Transverse colon (tissue), 4 donors: ENCODE measurements at regions not wholly inside any gene's neighbourhood (a gene's known extent, or its start where the extent isn't known, plus 50 kb on each side); places are given as distances from the start of the nearest gene placed in this dataset.

Experiments
- DNase-seq: peaks from one replicate; pipeline ENCODE4 v3.0.0-alpha.2; 2019
- H3K27ac ChIP-seq, 4 donors: fragments of 200-600 bp; sonication (generic); 2 replicates each; pipeline ENCODE4 v1.5.1; 2016 to 2018; ENCODE audit warnings: inconsistent platforms in 4 of 4
- H3K27me3 ChIP-seq: fragments of 200-600 bp; sonication (generic); 2 replicates; pipeline ENCODE4 v1.5.1; 2017; ENCODE audit warnings: inconsistent platforms
- H3K36me3 ChIP-seq, 4 donors: fragments of 200-600 bp; sonication (generic); 2 replicates each; pipeline ENCODE4 v1.5.1; 2017 to 2019; ENCODE audit warnings: inconsistent platforms in 4 of 4
- H3K4me1 ChIP-seq, 4 donors: fragments of 200-600 bp; sonication (generic); 2 replicates each; pipeline ENCODE4 v1.5.1; 2017 to 2020; ENCODE audit warnings: inconsistent platforms in 4 of 4
- H3K4me3 ChIP-seq, 4 donors: fragments of 200-600 bp; sonication (generic); 1 replicate in 1 of 4; 2 replicates in 3 of 4; pipeline versions ENCODE4 v1.5.1 to v1.6.1; 2017 to 2019; ENCODE audit warnings: inconsistent platforms in 4 of 4
- H3K9me3 ChIP-seq, 2 donors: fragments of 200-600 bp; sonication (generic); 2 replicates each; pipeline ENCODE4 v1.5.1; 2017 to 2019; ENCODE audit warnings: inconsistent platforms in 2 of 2
- EP300 ChIP-seq: sonication (generic); formaldehyde crosslinking; IDR thresholded peaks from one replicate; pipeline ENCODE4 v1.6.1; 2017; ENCODE audit warnings: antibody characterized with exemption, low read depth
- POLR2A ChIP-seq: fragments of 450-650 bp; IDR thresholded peaks from one replicate; pipeline ENCODE4 v1.6.1; 2016; ENCODE audit warnings: antibody characterized with exemption, mild to moderate bottlenecking, moderate library complexity
- POLR2AphosphoS5 ChIP-seq, 3 donors: sonication (generic); formaldehyde crosslinking; IDR thresholded peaks; one replicate each; pipeline ENCODE4 v1.6.1; 2016; ENCODE audit warnings: antibody characterized with exemption in 3 of 3
- WGBS, 2 donors: methylation state at CpG; one replicate each; pipeline ENCODE4 v1.1.5; 2018; ENCODE audit warnings: low coverage in 1 of 2; 5-methylcytosine and 5-hydroxymethylcytosine counted together
- in situ Hi-C, 4 donors: fragments of 200-750 bp; cut with MboI; loops; one replicate each; pipeline versions ENCODE4 v1.15.0 to v1.15.1; 2017; ENCODE audit warnings: low sequenced_read_pairs in 3 of 4, low pct_ligation_motif_present in 1 of 4, low pct_unique_long_range_greater_than_20kb in 1 of 4
- intact Hi-C: fragments of 100-400 bp; cut with DNase I; formaldehyde crosslinking; loops from one replicate; pipeline ENCODE4 v1.15.1; 2023; ENCODE audit warnings: low total_unique reads
- TF ChIP-seq, protein P1 (sequence below), 5 experiments: fragments of 200-600 bp in 3 of 5; fragments of 450-650 bp in 2 of 5; sonication (generic) in 3 of 5; IDR thresholded peaks; 1 replicate in 2 of 5; 2 replicates in 3 of 5; pipeline ENCODE4 v1.5.1; 2016 to 2017; ENCODE audit warnings: antibody characterized with exemption in 5 of 5, inconsistent platforms in 3 of 5, mild to moderate bottlenecking in 2 of 5, moderate library complexity in 1 of 5

GRCh38 chr2:226312155-226312554, 487.5 kb downstream of the IRS1 start:
- in situ Hi-C loops (no loop called here), intact Hi-C loops (no loop called here)
- Histone ChIP-seq H3K4me1 (no peaks in the 10 kb centered on the region), H3K27ac (no peak overlapping the region), H3K9me3 (no peaks in the 10 kb centered on the region), H3K4me3 (no peak overlapping the region), H3K36me3 (no peaks in the 10 kb centered on the region), H3K27me3 (no peaks in the 10 kb centered on the region)
- no peak for DNase-seq
- WGBS, 2 donors = 92% methylated on average over 4 to 5 of the region's 5 CpGs
- TF ChIP-seq POLR2A (no peak), EP300 (no peak), POLR2AphosphoS5 (IDR thresholded peaks at IDR 0.05) (no peak)
- TF ChIP-seq, protein P1, sequence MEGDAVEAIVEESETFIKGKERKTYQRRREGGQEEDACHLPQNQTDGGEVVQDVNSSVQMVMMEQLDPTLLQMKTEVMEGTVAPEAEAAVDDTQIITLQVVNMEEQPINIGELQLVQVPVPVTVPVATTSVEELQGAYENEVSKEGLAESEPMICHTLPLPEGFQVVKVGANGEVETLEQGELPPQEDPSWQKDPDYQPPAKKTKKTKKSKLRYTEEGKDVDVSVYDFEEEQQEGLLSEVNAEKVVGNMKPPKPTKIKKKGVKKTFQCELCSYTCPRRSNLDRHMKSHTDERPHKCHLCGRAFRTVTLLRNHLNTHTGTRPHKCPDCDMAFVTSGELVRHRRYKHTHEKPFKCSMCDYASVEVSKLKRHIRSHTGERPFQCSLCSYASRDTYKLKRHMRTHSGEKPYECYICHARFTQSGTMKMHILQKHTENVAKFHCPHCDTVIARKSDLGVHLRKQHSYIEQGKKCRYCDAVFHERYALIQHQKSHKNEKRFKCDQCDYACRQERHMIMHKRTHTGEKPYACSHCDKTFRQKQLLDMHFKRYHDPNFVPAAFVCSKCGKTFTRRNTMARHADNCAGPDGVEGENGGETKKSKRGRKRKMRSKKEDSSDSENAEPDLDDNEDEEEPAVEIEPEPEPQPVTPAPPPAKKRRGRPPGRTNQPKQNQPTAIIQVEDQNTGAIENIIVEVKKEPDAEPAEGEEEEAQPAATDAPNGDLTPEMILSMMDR (IDR thresholded peaks at IDR 0.05) = no peak

GRCh38 chr2:226310146-226310545, 489.5 kb downstream of the IRS1 start:
- intact Hi-C loops = no loop called here
- Histone ChIP-seq H3K36me3 (no peaks in the 10 kb centered on the region), H3K27me3 (no peaks in the 10 kb centered on the region), H3K4me1 (no peaks in the 10 kb centered on the region), H3K4me3 (no peak overlapping the region), H3K27ac (no peak overlapping the region), H3K9me3 (no peaks in the 10 kb centered on the region)
- 49 to 50% methylated on average over 6 of the region's 6 CpGs for WGBS, 2 donors
- TF ChIP-seq, protein P1 (IDR thresholded peaks at IDR 0.05) = no peak
- no peak for TF ChIP-seq EP300
- no peak for TF ChIP-seq POLR2A
- no peak for TF ChIP-seq POLR2AphosphoS5 (IDR thresholded peaks at IDR 0.05)
- in situ Hi-C loops = no loop called here
- no peak for DNase-seq

- 71 to 73% methylated on average over 2 of the region's 2 CpGs for WGBS, 2 donors
- no peaks in the 10 kb centered on the region for H3K27me3 ChIP-seq
- intact Hi-C loops (no loop called here), in situ Hi-C loops (no loop called here)
- no peaks in the 10 kb centered on the region for H3K36me3 ChIP-seq
- H3K27ac ChIP-seq = no peak overlapping the region
- no peaks in the 10 kb centered on the region for H3K4me1 ChIP-seq
- TF ChIP-seq POLR2AphosphoS5 (IDR thresholded peaks at IDR 0.05) (no peak), POLR2A (no peak), EP300 (no peak)
- TF ChIP-seq, protein P1 (IDR thresholded peaks at IDR 0.05) = no peak
- no peak for DNase-seq
- no peak overlapping the region for H3K4me3 ChIP-seq
- no peaks in the 10 kb centered on the region for H3K9me3 ChIP-seq
Measured at GRCh38 chr2:226308986-226309385, 490.6 kb downstream of the IRS1 start.

DNA sequence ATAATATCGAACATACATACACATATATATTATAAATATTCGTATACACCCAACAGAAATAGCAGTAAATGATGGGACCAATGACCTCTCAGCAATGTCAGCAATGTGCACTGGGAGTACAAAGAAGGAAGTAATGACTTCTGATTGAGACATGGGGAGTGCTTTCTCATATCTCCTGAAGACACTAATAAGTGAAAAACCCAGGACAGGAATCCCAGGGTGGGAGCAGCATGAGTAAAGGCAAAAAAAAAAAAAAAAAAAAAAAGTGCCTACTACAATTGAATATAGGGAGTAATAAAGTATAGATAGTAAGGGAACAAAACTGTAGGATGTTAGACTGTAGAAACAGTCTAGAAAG, 491.3 kb downstream of the IRS1 start:
- intact Hi-C loops (no loop called here), in situ Hi-C loops (no loop called here)
- H3K4me1 ChIP-seq = no peaks in the 10 kb centered on the region
- no peaks in the 10 kb centered on the region for H3K36me3 ChIP-seq
- DNase-seq = no peak
- 94 to 100% methylated on average over 2 of the region's 2 CpGs for WGBS, 2 donors
- TF ChIP-seq POLR2A (no peak), POLR2AphosphoS5 (IDR thresholded peaks at IDR 0.05) (no peak), EP300 (no peak)
- TF ChIP-seq, protein P1 (IDR thresholded peaks at IDR 0.05) = no peak
- H3K27ac ChIP-seq = no peak overlapping the region
- no peaks in the 10 kb centered on the region for H3K9me3 ChIP-seq
- H3K4me3 ChIP-seq = no peak overlapping the region
- H3K27me3 ChIP-seq = no peaks in the 10 kb centered on the region
